CD4-positive, alpha-beta T cell treated with Interleukin-10 for 1 hour (primary cell): ENCODE measurements at regions not wholly inside any gene's neighbourhood (a gene's known extent, or its start where the extent isn't known, plus 50 kb on each side); places are given as distances from the start of the nearest gene placed in this dataset.

Experiments used
- DNase-seq: peaks from one replicate; pipeline ENCODE4 v3.0.0-alpha.2; 2020

DNA sequence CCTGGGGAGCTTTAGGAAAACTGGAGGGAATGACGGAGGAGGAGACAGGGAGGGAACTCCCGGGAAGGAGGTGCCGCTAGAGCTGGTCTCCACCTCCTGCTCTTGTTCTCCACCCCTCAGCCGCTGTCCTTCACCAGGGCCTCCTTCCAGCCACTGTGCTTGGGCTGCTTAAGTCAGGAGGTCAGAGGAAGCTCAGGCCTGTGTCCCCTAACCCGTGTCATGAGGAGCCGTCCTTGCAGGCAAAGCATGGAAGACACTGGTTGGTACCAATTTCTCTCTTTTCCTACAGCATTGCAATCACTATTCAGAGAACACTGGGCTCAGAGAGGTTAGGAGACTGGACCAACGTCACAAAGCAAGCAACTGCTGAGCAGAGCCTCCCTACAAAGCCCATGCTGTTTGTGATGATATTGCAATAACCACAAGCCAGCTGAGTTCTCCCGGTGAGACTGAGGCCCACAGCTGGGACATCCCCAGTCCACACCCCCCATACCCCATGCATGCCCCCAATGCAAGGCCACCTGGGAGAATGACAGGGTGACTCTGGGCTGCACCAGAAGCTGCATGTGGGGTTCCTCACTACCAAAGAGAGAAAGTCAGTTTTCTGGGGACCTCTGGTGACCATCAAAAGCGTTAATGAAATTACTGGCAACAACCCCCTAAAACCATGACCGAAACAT is 427.5 kb downstream of the NPHP4 start:
- no peak for DNase-seq

DNA sequence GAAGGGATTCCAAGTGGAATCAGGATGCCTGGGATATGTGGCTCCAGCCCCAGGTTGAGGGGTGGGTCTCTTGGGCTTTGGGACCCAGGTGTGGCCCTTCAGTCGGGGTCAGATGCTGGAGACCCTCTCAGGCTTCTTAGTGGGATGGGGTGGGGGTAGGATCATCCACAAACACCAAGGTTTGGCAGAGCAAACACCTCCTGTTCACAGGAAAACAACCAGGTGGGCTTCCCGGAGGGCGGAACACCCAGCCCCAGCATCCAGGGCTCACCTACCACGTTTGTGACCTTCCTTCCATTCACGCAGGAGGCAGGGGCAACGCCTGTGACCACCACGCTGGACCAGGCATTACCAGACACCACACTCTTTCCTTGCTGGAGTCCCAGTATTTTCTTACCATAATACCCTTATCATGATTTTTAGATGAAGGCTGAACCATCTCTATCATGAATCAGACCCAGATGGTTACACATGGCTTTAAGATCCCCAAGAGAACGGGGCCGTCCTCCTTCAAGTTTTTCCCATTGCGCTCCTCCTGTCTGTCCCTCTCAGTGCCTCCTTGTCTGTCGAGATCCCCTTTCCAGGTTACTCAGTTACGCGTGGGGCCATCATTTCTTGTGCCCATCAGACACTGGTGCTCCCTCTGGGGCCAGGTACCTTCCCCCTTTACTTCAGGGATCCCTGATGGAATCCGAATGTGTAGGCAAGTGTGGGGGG is 428.2 kb downstream of the NPHP4 start:
- DNase-seq: no peak

DNA sequence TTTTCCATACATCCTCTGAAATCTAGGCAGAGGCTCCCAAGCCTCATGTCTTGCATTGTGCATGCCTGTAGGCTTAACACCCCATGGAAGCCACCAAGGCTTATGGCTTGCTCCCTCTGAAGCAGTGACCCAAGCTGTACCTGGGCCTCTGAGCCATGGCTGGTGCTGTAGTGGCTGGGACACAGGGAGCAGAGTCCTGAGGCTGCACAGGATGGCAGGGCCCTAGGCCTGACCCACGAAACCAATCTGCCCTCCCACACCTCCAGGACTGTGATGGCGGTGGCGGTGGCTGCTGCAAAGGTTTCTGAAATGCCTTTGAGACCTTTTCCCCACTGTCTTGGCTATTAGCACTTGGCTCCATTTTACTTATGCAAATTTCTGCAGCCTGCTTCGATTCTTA is 429.5 kb downstream of the NPHP4 start:
- DNase-seq: no peak

DNA sequence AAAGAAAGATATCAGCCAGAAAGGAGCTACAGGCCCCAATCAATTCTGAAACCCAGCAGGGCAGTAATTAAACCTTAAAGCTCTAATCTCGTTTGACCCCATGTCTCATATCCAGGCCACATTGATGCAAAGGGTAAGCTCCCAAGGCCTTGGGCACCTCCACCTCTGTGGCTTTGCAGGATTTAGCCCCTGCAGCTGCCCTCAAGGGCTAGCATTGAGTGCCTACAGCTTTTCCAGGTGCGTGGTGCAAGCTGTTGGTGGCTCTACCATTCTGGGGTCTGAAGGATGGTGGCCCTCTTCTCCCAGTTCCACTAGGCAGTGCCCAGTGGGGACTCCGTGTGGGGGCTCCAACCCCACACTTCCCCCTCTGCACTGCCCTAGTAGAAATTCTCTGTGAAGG is 429.9 kb downstream of the NPHP4 start:
- DNase-seq: no peak

DNA sequence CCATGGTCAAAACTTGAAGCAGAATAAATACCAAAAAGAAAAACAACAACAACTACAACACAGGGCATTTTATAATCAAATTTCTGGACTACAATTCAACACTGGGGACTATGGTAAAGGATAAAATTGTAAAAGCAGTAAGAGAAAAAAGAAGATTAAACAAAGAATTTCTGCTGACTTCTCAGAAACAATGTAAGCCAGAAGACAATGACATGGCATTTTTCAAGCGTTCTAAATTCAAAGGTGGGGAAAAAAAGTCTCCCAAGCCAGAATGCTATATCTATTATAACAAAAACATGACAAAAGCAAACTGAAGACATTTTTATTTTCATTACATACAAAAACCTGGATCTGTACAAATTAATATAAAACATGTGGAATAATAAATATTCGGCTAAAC is 433.1 kb downstream of the NPHP4 start:
- DNase-seq: no peak

DNA sequence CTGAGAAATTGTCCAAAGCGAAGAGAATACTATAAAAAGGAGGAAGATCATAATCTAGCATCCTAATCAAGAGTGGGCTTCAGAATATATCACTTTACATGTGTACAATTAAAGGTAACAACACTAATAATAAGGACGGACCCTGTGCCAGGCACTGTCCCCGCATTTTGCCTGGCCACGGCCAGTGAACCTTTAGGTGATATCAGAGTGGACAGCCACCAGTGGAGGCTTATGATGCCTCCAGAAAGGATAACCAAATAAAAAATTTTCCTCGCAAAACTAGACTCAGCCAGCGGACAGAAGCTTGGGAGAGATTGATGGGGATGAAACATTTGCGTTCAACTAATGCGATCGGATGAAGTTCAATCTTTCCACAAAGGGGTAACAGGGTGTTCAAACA is 436.4 kb downstream of the NPHP4 start:
- DNase-seq: no peak

DNA sequence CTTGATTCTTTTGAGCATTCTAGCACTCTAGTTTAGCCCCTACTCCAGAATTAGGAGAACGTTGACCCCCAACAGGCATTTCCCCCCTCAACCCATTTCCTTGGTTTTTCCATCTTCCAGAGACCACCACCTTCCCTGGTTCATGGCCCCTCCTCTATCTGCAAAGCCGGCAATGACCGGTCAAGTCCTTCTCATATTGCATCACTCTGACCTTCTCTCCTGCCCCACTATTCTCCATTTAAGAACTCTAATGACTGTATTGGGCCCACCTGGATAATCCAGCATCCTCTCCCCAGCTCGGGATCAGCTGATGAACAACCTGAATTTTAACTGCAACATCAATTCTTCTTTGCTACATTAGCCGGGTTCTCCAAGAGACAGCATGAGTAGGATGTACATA is 437.4 kb downstream of the NPHP4 start:
- DNase-seq: no peak

DNA sequence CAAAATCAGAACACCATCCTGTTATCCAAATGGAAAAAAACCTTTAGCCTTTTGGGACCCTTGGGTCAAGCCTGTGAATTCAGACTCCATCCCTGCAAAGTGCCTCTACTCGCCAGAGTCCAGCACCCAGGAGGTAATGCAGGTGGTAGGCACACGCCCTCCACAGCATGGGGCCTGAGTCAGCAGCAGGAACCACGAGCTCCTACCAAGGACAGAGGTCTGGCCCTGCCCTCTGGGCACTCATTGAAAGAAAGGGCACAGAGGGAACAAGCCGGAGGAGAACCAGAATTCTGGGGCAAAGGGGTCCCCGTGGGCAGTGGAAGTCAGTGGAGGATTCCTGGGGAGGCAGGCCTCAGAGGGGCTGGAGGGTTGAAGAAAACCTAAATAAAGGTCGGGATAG is 438.1 kb downstream of the NPHP4 start:
- DNase-seq: no peak

DNA sequence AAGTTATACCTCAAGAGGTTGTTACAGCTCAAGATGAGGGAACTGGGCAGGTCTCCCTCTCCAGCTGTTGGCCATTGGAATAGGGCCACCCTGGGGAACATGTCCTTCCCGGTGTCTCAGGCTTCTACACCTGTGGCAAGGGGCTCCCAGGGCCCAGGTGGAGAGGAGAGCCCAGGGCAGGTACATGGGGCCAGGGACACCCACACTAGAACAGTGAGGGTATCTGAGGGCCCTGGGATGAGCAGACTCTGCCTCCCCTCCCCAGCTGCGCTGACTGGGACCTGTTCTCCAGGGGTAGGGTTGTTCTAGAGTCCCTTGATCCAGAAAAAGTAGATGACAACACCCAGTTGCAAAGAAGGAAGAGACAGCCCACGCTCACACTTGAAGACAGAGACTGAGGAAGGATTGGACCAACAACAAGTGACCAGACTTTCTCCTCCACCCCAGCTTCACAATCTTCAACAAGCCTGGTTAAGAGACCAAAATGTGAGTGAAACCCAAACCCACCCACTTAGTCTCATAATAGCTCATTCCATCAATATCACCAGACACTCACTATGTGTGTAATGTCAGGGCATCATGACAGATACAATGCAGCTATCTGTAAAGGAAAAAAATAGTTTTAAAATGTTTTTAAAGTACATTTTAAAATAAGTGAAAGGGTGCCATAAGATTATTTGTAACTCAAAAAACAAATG is 439.3 kb downstream of the NPHP4 start:
- no peak for DNase-seq

DNA sequence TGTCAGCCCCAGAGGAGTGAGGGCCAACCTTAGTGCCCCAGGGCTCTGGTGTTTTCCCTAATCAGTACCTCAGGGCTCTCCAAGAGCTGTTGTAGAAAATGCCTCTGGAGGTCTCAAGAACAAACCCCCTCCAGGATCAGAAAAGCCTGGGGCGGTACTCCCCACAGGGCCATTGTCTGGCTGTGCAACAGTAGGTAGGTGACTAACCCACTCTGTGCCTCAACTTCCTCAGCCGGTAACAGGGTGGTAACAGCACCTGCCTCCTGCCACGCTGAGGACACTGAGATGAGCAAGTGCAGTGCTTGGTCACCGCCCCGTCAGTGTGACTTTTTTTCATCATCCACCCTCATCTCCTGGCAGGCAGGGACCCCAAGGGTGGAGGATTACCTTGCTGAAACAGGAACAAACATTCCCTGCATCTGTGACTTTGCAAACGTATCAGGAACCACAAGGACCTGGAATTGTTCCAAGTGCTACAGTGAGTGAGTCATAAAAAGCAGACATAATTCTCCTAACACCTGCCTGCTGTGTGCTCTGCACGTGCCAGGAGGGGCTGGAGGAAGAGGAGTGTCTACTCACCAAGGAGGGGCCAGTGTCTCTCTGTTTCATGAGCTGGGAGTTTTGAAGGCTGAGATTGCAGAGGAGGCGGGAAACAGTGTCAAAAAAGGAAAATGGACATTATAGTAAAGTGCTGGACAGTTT is 440.8 kb downstream of the NPHP4 start:
- no peak for DNase-seq

DNA sequence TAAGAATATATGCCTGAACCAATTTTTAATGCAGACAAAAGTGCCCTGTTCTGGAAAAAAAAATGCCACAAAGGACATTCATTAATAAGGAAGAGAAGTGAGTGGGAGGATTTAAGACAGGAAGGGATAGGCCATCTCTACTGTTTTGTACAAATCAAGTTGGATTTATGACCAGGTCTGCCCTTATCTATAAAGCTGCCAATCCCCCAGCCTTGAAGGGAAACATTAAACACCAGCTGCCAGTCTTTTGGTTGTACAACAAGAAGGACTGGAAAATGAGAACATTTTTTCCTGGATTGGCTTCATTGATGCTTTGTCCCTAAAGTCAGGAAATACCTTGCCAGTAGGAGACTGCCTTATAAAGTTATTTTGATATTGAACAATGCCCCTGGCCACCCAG is 444.0 kb downstream of the NPHP4 start:
- no peak for DNase-seq

DNA sequence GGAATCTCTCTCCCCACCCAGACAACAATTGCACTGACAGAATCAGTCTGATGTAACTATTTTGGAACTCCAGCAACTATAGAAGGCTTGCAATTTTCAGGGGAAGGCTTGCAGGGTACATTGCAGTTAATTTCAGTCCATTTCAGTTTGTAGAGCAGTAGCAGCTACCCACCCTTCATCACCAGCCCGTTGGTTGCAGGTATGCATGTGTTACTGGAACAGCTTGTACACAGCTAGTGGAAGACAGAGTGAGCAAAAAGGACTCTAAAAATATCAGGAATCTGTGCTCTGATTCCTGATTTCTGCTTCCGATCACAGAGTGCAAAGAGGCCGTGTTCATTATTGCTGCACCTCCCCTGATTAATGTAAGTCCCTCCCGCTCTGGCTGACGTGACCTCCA is 449.0 kb downstream of the NPHP4 start:
- no peak for DNase-seq

DNA sequence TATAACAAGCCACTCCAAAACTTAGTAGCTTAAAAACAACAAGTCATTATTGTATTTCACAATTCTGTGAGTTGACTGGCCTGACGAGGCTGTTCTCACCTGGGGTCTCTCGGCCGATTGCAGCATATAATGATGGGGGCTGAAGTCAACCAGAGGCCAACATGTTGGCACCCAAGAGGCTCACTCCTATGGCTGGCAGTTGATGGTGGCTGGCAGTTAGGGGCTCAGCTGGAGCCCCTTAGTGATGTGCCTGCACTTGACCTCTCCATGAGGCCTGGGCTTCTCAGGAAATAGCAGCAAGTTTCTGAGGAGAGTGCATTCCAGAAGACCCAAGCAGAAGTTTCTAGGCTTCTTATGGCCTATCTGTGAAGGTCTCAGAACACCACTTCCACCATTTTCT is 459.4 kb downstream of the NPHP4 start:
- DNase-seq: no peak

DNA sequence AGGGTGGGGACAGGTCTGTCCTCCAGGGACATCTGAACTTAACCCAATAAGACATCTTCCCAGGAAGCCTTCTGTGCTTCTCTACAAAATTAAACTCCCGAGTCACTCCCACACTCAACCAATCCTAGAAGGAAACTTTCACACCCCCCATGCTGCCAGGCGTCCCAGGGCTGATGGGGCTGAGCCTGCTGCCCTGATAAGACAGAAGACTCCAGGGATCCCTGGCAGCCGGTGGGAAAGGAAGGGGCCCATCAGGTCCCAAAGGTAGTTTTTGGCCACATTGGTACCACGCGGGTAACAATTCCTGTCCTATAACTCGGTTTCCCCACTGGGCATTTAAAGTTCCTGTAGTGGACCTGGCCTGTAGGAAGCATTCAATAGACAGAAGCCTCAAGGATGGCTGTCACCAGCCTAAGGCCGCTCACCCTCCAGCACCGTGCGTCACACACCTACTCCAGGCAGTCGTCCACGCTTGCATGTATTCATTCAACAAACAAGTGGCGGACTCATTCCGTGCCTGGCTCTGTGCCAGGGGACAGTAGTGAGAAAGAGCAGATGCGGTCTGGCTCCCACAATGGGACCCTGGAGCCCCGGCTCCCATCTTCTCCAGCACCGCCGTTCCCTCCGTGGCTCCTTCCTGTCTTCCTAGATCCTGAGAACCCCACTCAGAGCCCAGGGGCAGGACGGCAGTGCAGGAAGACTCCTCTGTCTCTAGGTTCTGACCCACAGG is 465.2 kb downstream of the NPHP4 start:
- DNase-seq: no peak

DNA sequence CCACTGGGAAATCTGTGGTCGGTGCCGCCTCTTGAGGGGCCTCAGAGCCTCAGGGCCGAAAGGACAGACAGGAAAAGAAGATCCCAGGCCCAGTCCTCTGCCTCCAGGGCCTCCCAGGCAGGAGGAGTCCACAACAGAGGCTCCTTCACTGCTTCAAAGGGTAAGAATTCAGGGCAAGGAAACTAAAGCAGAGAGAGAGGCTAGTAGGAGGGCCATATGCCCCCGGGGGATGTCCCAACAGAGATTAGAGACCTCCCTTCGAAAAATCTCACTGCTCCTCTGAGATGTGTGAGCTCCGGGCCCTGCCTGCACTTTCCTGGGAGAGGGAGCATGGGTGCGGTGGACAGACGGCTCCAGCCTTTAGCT is 465.9 kb downstream of the NPHP4 start:
- no peak for DNase-seq

DNA sequence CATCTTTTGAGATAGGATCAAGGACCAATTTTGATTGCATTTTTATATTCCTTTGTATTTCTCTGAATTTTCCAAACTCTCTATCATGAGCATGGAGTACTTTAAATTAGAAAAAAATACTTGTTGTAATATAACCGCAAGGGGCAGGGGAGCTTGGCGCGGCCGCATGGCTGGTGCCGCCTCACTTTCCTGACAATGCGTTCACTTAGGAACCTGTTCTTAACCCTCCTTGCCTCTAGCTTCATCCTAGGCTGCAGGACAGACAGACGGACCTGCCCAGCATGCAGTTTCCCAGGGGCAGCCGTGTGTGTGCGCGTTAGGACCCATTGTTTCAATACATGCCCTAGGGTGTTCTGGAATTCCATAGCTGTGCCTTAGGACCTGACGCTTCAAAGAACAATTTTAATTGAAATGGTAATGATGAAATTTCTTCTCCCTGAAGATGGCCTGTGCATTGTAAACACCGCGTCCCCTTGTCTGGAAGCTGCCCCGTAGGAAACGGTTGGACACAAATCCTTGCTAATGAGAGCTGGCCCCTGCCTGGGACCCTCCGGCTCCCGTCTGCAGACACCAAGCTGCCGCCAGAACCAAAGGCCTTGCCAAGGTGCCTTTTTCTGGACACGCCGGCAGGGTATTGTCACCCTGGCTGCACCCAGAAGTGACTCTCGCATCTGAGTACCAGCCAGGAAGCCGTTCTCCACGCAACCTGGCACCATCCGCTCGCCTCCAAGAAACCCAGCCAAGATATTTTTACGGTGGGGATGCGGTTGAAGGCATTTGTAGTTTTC is 466.4 kb downstream of the NPHP4 start:
- DNase-seq: no peak

DNA sequence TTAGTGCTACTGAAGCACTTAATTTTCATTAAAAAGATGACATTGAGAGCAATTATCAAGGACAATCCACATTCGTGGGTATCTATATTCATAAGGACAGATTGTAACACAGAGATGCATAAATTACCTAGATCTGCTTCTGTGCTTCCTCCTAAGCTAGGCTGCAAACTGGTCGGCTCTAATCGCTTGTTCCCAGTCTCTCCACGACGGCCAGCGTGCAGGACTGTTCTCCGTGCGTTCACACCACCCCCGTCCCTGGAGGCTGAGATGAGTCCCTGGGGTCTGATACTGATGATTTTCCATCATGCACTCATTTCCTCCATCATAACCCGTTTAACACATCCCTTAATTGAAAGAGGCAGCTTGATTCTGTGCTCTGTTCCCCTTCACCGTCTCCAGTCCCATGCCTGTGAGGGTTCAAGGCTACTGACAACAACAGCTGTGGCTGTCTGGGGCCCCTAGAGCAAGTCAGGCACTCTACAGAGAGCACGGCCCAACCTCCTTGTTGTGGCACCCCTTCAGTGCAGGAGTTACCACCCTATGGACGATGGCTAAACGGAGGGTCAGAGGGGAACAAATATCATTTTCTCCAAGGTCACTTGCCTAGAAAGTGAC is 469.6 kb downstream of the NPHP4 start:
- DNase-seq: no peak

DNA sequence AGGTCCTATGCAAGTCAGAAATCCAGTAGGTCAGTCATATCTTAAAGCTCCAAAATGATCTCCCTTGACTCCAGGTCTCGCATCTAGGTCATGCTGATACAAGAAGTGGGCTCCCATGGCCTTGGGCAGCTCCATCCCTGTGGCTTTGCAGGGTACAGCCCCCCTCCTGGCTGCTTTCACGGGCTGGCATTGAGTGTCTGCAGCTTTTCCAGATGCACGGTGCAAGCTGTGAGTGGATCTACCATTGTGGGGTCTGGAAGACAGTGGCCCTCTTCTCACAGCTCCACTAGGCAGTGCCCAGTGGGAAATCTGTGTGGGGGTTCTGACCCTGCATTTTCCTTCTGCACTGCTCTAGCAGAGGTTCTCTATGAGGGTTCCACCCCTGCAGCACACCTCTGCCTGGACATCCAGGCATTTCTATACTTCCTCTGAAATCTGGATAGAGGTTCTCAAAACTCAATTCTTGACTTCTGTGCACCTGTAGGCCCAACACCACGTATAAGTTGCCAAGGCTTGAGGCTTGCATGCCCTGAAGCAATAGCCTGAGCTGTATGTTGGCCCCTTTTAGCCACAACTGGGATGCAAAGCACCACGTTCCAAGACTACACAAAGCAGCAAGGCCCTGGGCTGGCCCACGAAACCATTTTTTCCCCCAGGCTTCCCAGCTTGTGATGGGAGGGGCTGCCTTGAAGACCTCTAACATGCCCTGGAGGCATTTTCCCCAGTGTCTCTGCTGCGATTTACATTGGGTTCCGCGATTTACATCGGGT is 472.7 kb downstream of the NPHP4 start:
- DNase-seq: no peak

DNA sequence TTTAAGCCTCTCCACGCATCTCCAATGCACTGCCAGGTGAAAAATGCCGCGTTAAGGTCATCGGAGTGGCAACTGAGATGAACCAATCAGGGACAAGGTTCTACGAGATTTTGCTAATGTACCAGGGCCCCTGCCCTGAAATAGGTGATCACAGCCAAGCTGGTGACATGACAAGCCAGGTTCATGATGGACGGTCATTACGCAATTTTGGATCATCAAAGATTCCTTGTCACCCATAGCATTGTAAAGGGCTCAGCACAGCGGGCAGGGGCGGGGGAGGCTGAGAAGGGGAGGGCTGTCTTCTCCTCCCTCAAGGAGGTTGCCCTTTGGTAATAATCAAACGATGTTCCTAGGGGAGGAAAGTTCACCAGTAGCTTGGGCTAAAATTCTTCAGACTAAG is 475.5 kb downstream of the NPHP4 start:
- no peak for DNase-seq

DNA sequence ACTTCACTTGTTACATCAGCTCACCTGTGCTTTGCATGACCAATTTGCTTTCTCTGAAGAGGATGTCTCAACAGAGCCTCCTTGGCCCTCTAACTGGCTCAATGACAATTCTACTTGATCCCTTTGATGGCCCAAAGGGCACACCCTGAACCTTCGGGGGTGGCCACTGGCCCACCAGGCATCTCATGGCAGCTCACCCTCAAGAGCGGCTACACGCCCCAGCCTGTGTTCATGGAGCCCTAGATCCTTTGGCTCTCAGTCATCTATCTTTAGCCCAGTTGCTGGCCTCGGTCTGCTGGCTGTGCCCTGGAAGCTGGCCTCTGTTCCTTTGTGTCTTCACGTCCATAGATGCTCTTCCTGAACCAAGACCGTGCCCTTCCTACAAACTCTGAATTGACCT is 476.7 kb downstream of the NPHP4 start:
- no peak for DNase-seq
